ENCODE measurements at regions not wholly inside any gene's neighbourhood (a gene's known extent, or its start where the extent isn't known, plus 50 kb on each side); places are given as distances from the start of the nearest gene placed in this dataset.

DNA sequence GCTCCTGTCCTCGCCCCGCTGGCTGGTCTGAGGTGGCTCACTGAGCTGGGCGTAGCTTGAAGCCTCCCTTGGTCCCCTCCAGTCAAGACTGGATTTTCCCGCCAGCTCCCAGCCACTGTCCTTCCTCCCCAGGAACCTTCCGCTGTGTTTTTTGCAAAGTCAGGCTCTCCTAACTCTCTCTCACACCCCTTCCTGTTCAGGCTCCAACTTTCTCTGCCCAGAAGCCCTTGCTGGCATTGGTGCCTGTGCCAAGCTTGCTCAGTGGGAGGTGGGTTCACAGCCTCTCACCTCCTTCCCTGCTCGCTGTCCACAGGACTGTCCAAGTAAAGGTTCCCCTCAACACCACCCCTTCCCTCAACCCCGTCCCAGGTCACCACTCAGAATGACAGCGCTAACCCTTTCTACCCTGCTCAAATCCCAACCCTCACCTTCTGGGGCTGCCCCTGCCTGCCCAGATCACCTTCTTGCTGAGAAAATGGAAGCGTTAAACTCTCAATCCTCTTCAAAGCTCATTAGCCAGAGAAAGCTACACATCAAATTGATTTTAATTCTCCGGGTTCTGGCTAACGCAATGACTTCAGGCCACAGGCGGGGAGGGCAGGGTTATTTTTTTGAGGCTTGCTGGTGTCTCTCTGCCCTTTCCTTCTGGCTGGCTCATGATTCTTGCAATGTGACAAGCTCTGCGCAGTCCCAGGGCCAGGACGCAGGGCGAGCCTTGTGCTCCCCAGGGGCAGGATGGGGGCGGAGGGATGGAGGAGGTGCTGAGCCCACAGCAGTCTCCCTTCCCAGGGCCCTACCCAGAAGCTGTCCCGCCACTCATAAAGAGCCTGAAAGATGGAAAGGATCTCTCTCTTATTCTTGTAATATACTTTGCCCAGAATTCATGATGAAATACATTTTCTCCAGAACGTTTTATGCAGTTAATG lies 357.2 kb upstream of the TNRC6C start:
- Histone ChIP-seq H4K20me1 (ENCODE audit: low read depth, low read length) (no peaks in the 10 kb centered on the region), H3K9me2 (replicated peaks; ENCODE audit: insufficient read depth, low read length) (no peaks in the 10 kb centered on the region), H3K4me2 (ENCODE audit: low read depth, low read length, poor library complexity, severe bottlenecking) (no peak overlapping the region), H3K9me3 (ENCODE audit: insufficient read depth, low read length) (no peaks in the 10 kb centered on the region), H3K9ac (ENCODE audit: low read length) (no peak overlapping the region), H3K79me2 (ENCODE audit: insufficient read depth, low read length) (no peaks in the 10 kb centered on the region), H3K27ac (ENCODE audit: low read depth, low read length) (no peak overlapping the region), H3F3A (ENCODE audit: insufficient read depth) (no peaks in the 10 kb centered on the region), H3K36me3 (ENCODE audit: low read length) (no peaks in the 10 kb centered on the region), H3K27me3 (ENCODE audit: low read length) (no peaks in the 10 kb centered on the region), H2AFZ (ENCODE audit: low read depth, low read length, severe bottlenecking) (no peak overlapping the region), H3K4me3 (ENCODE audit: insufficient read depth, low read length, poor library complexity, severe bottlenecking) (no peak overlapping the region)
- TF ChIP-seq, protein P1, sequence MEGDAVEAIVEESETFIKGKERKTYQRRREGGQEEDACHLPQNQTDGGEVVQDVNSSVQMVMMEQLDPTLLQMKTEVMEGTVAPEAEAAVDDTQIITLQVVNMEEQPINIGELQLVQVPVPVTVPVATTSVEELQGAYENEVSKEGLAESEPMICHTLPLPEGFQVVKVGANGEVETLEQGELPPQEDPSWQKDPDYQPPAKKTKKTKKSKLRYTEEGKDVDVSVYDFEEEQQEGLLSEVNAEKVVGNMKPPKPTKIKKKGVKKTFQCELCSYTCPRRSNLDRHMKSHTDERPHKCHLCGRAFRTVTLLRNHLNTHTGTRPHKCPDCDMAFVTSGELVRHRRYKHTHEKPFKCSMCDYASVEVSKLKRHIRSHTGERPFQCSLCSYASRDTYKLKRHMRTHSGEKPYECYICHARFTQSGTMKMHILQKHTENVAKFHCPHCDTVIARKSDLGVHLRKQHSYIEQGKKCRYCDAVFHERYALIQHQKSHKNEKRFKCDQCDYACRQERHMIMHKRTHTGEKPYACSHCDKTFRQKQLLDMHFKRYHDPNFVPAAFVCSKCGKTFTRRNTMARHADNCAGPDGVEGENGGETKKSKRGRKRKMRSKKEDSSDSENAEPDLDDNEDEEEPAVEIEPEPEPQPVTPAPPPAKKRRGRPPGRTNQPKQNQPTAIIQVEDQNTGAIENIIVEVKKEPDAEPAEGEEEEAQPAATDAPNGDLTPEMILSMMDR (IDR thresholded peaks at IDR 0.05; ENCODE audit: insufficient read depth, low read length, poor library complexity, severe bottlenecking), result no peak
- TF ChIP-seq EZH2phosphoT487 (conservative IDR thresholded peaks at IDR 0.05; ENCODE audit: low read length), result no peak

DNA sequence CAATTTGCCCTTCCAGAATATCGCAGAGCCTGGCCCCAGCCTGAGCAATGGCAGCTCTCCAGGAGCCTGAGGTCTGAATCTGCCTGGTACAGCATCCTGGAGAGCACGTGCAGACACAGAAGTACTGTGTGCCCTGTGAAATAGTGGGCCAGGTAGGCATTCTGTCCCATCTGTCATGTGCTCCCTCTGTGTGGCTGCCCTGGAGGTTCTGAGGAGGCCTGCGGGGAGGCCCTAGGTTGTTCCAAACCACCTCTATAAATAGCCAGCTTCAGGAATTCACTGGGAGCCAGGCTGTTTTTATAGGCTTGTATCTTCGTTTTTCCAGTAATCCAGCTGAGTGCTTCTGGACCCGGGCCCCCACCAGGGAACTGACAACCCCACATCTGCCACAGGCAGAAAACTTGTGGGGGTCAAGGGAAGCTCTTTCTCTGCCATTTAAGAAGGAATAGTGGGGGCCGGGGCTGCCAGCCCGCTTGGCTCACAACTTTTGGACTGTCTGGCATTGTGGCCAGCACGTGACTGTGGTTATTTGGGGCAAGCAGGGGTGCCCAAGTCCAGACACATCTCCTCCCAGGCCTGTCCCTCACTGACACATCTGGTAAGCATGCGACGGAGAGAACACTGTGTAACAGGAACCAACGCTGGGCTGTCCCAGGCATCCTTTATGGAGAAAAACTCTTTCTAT lies 356.3 kb upstream of the TNRC6C start:
- Histone ChIP-seq H3K79me2 (ENCODE audit: insufficient read depth, low read length) (no peaks in the 10 kb centered on the region), H3K4me2 (ENCODE audit: low read depth, low read length, poor library complexity, severe bottlenecking) (no peak overlapping the region), H3K9ac (ENCODE audit: low read length) (no peak overlapping the region), H3F3A (ENCODE audit: insufficient read depth) (no peaks in the 10 kb centered on the region), H3K4me3 (ENCODE audit: insufficient read depth, low read length, poor library complexity, severe bottlenecking) (no peak overlapping the region), H3K27ac (ENCODE audit: low read depth, low read length) (no peak overlapping the region), H2AFZ (ENCODE audit: low read depth, low read length, severe bottlenecking) (no peak overlapping the region), H3K9me3 (ENCODE audit: insufficient read depth, low read length) (no peaks in the 10 kb centered on the region), H4K20me1 (ENCODE audit: low read depth, low read length) (no peaks in the 10 kb centered on the region), H3K9me2 (replicated peaks; ENCODE audit: insufficient read depth, low read length) (no peaks in the 10 kb centered on the region), H3K27me3 (ENCODE audit: low read length) (no peaks in the 10 kb centered on the region), H3K36me3 (ENCODE audit: low read length) (no peaks in the 10 kb centered on the region)
- TF ChIP-seq EZH2phosphoT487 (conservative IDR thresholded peaks at IDR 0.05; ENCODE audit: low read length), result no peak
- TF ChIP-seq, protein P1 (IDR thresholded peaks at IDR 0.05; ENCODE audit: insufficient read depth, low read length, poor library complexity, severe bottlenecking), result no peak

- Histone ChIP-seq H4K20me1 (ENCODE audit: low read depth, low read length) (no peaks in the 10 kb centered on the region), H3K27ac (ENCODE audit: low read depth, low read length) (no peak overlapping the region), H3K4me2 (ENCODE audit: low read depth, low read length, poor library complexity, severe bottlenecking) (no peak overlapping the region), H3K9me3 (ENCODE audit: insufficient read depth, low read length) (no peaks in the 10 kb centered on the region), H3K4me3 (ENCODE audit: insufficient read depth, low read length, poor library complexity, severe bottlenecking) (no peak overlapping the region), H3K36me3 (ENCODE audit: low read length) (no peaks in the 10 kb centered on the region), H3K27me3 (ENCODE audit: low read length) (no peaks in the 10 kb centered on the region), H2AFZ (ENCODE audit: low read depth, low read length, severe bottlenecking) (no peak overlapping the region), H3F3A (ENCODE audit: insufficient read depth) (no peaks in the 10 kb centered on the region), H3K79me2 (ENCODE audit: insufficient read depth, low read length) (no peaks in the 10 kb centered on the region), H3K9ac (ENCODE audit: low read length) (no peak overlapping the region), H3K9me2 (replicated peaks; ENCODE audit: insufficient read depth, low read length) (no peaks in the 10 kb centered on the region)
- TF ChIP-seq, protein P1 (IDR thresholded peaks at IDR 0.05; ENCODE audit: insufficient read depth, low read length, poor library complexity, severe bottlenecking), result no peak
- no peak for TF ChIP-seq EZH2phosphoT487 (conservative IDR thresholded peaks at IDR 0.05; ENCODE audit: low read length)
These were observed 355.4 kb upstream of the TNRC6C start for GRCh38 chr17:77602883-77603640.
